H1 (cell line): ENCODE measurements at regions not wholly inside any gene's neighbourhood (a gene's known extent, or its start where the extent isn't known, plus 50 kb on each side); places are given as distances from the start of the nearest gene placed in this dataset.

Source experiments
- ATF3 ChIP-seq: IDR thresholded peaks from 2 replicates; pipeline ENCODE4 v1.6.1; 2011; ENCODE audit warnings: low read depth, mild to moderate bottlenecking, low read length; ENCODE audit not compliant: insufficient read depth
- CHD7 ChIP-seq: fragments of 300-600 bp; sonication (generic); IDR thresholded peaks from 2 replicates; pipeline ENCODE4 v1.7.1; 2012; ENCODE audit warnings: low read length, moderate library complexity, mild to moderate bottlenecking, inconsistent platforms; ENCODE audit not compliant: insufficient replicate concordance
- MAFK ChIP-seq: IDR thresholded peaks from 2 replicates; pipeline ENCODE4 v1.6.1; 2012; ENCODE audit warnings: low read depth, mild to moderate bottlenecking, improper control_type of control experiment, low read length
- MAX ChIP-seq: IDR thresholded peaks from 2 replicates; pipeline ENCODE4 v1.6.1; 2012; ENCODE audit warnings: inconsistent platforms
- POLR2AphosphoS5 ChIP-seq: IDR thresholded peaks from 2 replicates; pipeline ENCODE4 v1.6.1; 2011; ENCODE audit warnings: low read depth, low read length
- POU5F1 ChIP-seq: IDR thresholded peaks from 2 replicates; pipeline ENCODE4 v1.6.1; 2011; ENCODE audit warnings: low read depth, mild to moderate bottlenecking, low read length, moderate library complexity
- RAD21 ChIP-seq, 2 experiments: IDR thresholded peaks in 1 of 2; conservative IDR thresholded peaks in 1 of 2; 2 replicates each; pipeline ENCODE4 v1.6.1; 2011; ENCODE audit warnings: low read depth in 2 of 2, low read length in 2 of 2, improper control_type of control experiment in 1 of 2, inconsistent platforms in 1 of 2, mild to moderate bottlenecking in 1 of 2, moderate library complexity in 1 of 2
- TAF1 ChIP-seq: IDR thresholded peaks from 2 replicates; pipeline ENCODE4 v1.6.1; 2011; ENCODE audit warnings: mild to moderate bottlenecking, low read depth, low read length
- TBP ChIP-seq: IDR thresholded peaks from 2 replicates; pipeline ENCODE4 v1.6.1; 2011; ENCODE audit warnings: low read depth, low read length, improper control_type of control experiment
- YY1 ChIP-seq: IDR thresholded peaks from 2 replicates; pipeline ENCODE4 v1.6.1; 2011; ENCODE audit warnings: low read depth, mild to moderate bottlenecking, low read length

- TF ChIP-seq CHD7 (no peak), YY1 (no peak), POU5F1 (no peak), MAFK (no peak), TBP (no peak), MAX (no peak), ATF3 (no peak), TAF1 (no peak), RAD21 (IDR thresholded peaks at IDR 0.05 in 1 of 2, conservative IDR thresholded peaks at IDR 0.05 in 1 of 2; ENCODE audit: low read depth in 2 of 2, low read length in 2 of 2) (no peak), POLR2AphosphoS5 (no peak)
Measured at GRCh38 chr6:163724196-163724595, 309.7 kb downstream of the QKI start (continued).
